ENCODE measurements at regions not wholly inside any gene's neighbourhood (a gene's known extent, or its start where the extent isn't known, plus 50 kb on each side); places are given as distances from the start of the nearest gene placed in this dataset.

DNA sequence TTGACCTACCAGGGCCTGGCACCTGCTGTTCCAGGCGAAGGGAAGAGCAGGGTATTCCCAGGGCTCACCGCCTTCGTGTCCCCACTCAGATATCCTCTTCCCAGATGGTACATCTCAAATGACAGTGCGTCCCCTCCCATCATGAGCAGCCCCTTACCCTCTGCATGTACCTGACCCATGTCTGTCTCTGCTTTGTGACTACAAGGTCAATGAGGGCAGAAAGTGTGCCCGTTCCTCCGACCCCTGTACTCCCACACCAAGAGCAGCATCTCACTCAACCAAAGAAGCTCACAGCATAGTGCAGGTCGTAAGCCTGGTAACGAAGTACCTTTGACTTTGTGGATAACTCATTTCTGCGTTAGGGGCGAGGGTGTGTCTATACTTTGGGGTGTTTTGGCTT is 142.6 kb downstream of the KATNIP start:
- H4K5ac ChIP-seq (ENCODE audit: low read depth, low read length), result no peak overlapping the region
- H3K23ac ChIP-seq (ENCODE audit: low read depth, low read length), result no peak overlapping the region
- no peak overlapping the region for H3K4me2 ChIP-seq (ENCODE audit: low read depth, low read length)
- H3K9ac ChIP-seq (ENCODE audit: low read depth, low read length), result no peak overlapping the region
- no peak overlapping the region for H3K14ac ChIP-seq (replicated peaks; ENCODE audit: low read depth, low read length)
- no peak overlapping the region for H2BK5ac ChIP-seq (ENCODE audit: low read depth, low read length, poor library complexity, severe bottlenecking)
- no peak overlapping the region for H2AK9ac ChIP-seq (replicated peaks; ENCODE audit: low read depth, low read length, poor library complexity)
- no peak overlapping the region for H3K56ac ChIP-seq (ENCODE audit: extremely low read depth, insufficient read depth, low read length)
- no peak overlapping the region for H3K4ac ChIP-seq (ENCODE audit: low read depth, low read length)
- H4K8ac ChIP-seq (ENCODE audit: low read depth in 2 of 2, low read length in 2 of 2), result no peak overlapping the region
- ATAC-seq (ENCODE audit: low read depth) (no peak), DNase-seq (no peak)
- no peaks in the 10 kb centered on the region for H3K4me1 ChIP-seq (ENCODE audit: control insufficient read depth, insufficient read depth, low read length)
- no TSS peak for BruUV-seq (replicated peaks)
- H3K27me3 ChIP-seq (ENCODE audit: control insufficient read depth, insufficient read depth, low read length), result no peaks in the 10 kb centered on the region
- H2BK120ac ChIP-seq (ENCODE audit: low read depth, low read length), result no peak overlapping the region
- H3K36me3 ChIP-seq (ENCODE audit: control insufficient read depth, insufficient read depth, low read length), result no peaks in the 10 kb centered on the region
- no peaks in the 10 kb centered on the region for H4K20me1 ChIP-seq (ENCODE audit: insufficient read depth, low read length)
- H3K18ac ChIP-seq (ENCODE audit: low read depth, low read length), result no peak overlapping the region
- no peak overlapping the region for H2AK5ac ChIP-seq (ENCODE audit: low read depth, low read length)
- TF ChIP-seq, protein P1, sequence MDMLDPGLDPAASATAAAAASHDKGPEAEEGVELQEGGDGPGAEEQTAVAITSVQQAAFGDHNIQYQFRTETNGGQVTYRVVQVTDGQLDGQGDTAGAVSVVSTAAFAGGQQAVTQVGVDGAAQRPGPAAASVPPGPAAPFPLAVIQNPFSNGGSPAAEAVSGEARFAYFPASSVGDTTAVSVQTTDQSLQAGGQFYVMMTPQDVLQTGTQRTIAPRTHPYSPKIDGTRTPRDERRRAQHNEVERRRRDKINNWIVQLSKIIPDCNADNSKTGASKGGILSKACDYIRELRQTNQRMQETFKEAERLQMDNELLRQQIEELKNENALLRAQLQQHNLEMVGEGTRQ (IDR thresholded peaks at IDR 0.05; ENCODE audit: low read depth, low read length), result no peak
- TF ChIP-seq MAZ (IDR thresholded peaks at IDR 0.05; ENCODE audit: borderline replicate concordance, low read depth, low read length) (no peak), BHLHE40 (IDR thresholded peaks at IDR 0.05; ENCODE audit: low read depth, low read length) (no peak), SMC3 (IDR thresholded peaks at IDR 0.05; ENCODE audit: low read depth, low read length) (no peak), NFE2L2 (IDR thresholded peaks at IDR 0.05; ENCODE audit: low read depth, low read length) (no peak), POLR2A (IDR thresholded peaks at IDR 0.05; ENCODE audit: low read depth, low read length) (no peak), CHD1 (IDR thresholded peaks at IDR 0.05; ENCODE audit: low read depth, low read length) (no peak), CEBPB (IDR thresholded peaks at IDR 0.05; ENCODE audit: low read depth, low read length) (no peak), FOS (IDR thresholded peaks at IDR 0.05; ENCODE audit: low read depth, low read length) (no peak), MAFK (IDR thresholded peaks at IDR 0.05; ENCODE audit: low read depth, low read length) (no peak), RAD21 (IDR thresholded peaks at IDR 0.05; ENCODE audit: low read length) (no peak), RFX5 (IDR thresholded peaks at IDR 0.05; ENCODE audit: low read depth, low read length) (no peak), MXI1 (IDR thresholded peaks at IDR 0.05; ENCODE audit: borderline replicate concordance, low read depth, low read length) (no peak), RCOR1 (IDR thresholded peaks at IDR 0.05; ENCODE audit: insufficient replicate concordance, low read length) (no peak)
- TF ChIP-seq, protein P2, sequence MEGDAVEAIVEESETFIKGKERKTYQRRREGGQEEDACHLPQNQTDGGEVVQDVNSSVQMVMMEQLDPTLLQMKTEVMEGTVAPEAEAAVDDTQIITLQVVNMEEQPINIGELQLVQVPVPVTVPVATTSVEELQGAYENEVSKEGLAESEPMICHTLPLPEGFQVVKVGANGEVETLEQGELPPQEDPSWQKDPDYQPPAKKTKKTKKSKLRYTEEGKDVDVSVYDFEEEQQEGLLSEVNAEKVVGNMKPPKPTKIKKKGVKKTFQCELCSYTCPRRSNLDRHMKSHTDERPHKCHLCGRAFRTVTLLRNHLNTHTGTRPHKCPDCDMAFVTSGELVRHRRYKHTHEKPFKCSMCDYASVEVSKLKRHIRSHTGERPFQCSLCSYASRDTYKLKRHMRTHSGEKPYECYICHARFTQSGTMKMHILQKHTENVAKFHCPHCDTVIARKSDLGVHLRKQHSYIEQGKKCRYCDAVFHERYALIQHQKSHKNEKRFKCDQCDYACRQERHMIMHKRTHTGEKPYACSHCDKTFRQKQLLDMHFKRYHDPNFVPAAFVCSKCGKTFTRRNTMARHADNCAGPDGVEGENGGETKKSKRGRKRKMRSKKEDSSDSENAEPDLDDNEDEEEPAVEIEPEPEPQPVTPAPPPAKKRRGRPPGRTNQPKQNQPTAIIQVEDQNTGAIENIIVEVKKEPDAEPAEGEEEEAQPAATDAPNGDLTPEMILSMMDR (conservative IDR thresholded peaks at IDR 0.05; ENCODE audit: low read depth, low read length), result no peak
- H3K27ac ChIP-seq (ENCODE audit: insufficient read depth, low read length), result no peak overlapping the region
- H3K79me1 ChIP-seq (ENCODE audit: low read depth in 1 of 2, low read length in 2 of 2), result no peaks in the 10 kb centered on the region
- CTCF ChIA-PET, result no interaction called here
- no peak overlapping the region for H2BK20ac ChIP-seq (ENCODE audit: low read depth, low read length)
- H3K4me3 ChIP-seq (ENCODE audit: insufficient read depth, low read depth, low read length), result no peak overlapping the region
- intact Hi-C loops (cut with micrococcal nuclease), result no loop called here
- H4K91ac ChIP-seq (ENCODE audit: insufficient read depth, low read depth, low read length), result no peak overlapping the region
- H2BK15ac ChIP-seq (ENCODE audit: low read depth, low read length), result no peak overlapping the region
- POLR2A ChIA-PET (ENCODE audit: unreplicated experiment), result interaction anchor here (0.6 kb wide), 1 partner anchor 10 kb away, joined by 4 read pairs; no protein-coding TSS in a partner anchor
- WGBS, 2 experiments (ENCODE audit: extremely low coverage in 2 of 2, insufficient read length in 1 of 2), result 80% methylated on average over 2 of the region's 10 CpGs; no CpG with 5 or more reads in 1 of the 2 experiments
- no peak overlapping the region for H2AFZ ChIP-seq (replicated peaks; ENCODE audit: low read length, poor library complexity)
- H3K9me1 ChIP-seq (ENCODE audit: insufficient read depth, low read length), result no peaks in the 10 kb centered on the region; the same call in 1 of the 2 replicates
- H3K9me3 ChIP-seq (ENCODE audit: control insufficient read depth, insufficient read depth, low read length), result no peaks in the 10 kb centered on the region
- dilution Hi-C loops (cut with HindIII; ENCODE audit: low sequenced_read_pairs, unreplicated experiment), result no loop called here
- in situ Hi-C loops (cut with MboI; ENCODE audit: low sequenced_read_pairs), result no loop called here

Measured in IMR-90 (cell line).